Upper lobe of left lung (tissue), 6 donors: ENCODE measurements at regions not wholly inside any gene's neighbourhood (a gene's known extent, or its start where the extent isn't known, plus 50 kb on each side); places are given as distances from the start of the nearest gene placed in this dataset.
A peak's percentile ranks its signal among the peaks of the same experiment; 100 is the strongest.

Experiments used
- ATAC-seq, 2 donors: fragments of 200-7000 bp; cut with Tn5 transposase; one replicate each; pipeline ENCODE4 v1.9.1; 2022; ENCODE audit warnings: mild to moderate bottlenecking in 2 of 2, moderate library complexity in 2 of 2; ENCODE audit not compliant: low FRiP score in 2 of 2
- DNase-seq, 2 donors: peaks; one replicate each; pipeline ENCODE4 v3.0.0-alpha.2; 2019 to 2020
- H3K27ac ChIP-seq, 4 donors: fragments of 200-600 bp; sonication (generic); one replicate each; pipeline ENCODE4 v1.5.1; 2016 to 2019
- H3K27me3 ChIP-seq, 4 donors: fragments of 200-600 bp; sonication (generic); one replicate each; pipeline ENCODE4 v1.5.1; 2017 to 2019
- H3K36me3 ChIP-seq, 4 donors: fragments of 200-600 bp; sonication (generic); one replicate each; pipeline ENCODE4 v1.5.1; 2016 to 2019
- H3K4me1 ChIP-seq, 4 donors: fragments of 200-600 bp; sonication (generic); one replicate each; pipeline ENCODE4 v1.5.1; 2018 to 2019
- H3K4me3 ChIP-seq, 4 donors: fragments of 200-600 bp; sonication (generic); one replicate each; pipeline ENCODE4 v1.5.1; 2017 to 2019; ENCODE audit warnings: mild to moderate bottlenecking in 2 of 4, moderate library complexity in 1 of 4
- H3K9me3 ChIP-seq, 4 donors: fragments of 200-600 bp; sonication (generic); one replicate each; pipeline ENCODE4 v1.5.1; 2018 to 2019
- EP300 ChIP-seq, 4 donors: sonication (generic); formaldehyde crosslinking; IDR thresholded peaks; one replicate each; pipeline ENCODE4 v1.5.1; 2017; ENCODE audit warnings: antibody characterized with exemption in 4 of 4, control low read depth in 2 of 4
- POLR2A ChIP-seq, 4 donors: fragments of 450-650 bp; IDR thresholded peaks; one replicate each; pipeline ENCODE4 v1.5.1; 2016 to 2017; ENCODE audit warnings: antibody characterized with exemption in 4 of 4, mild to moderate bottlenecking in 2 of 4
- POLR2AphosphoS5 ChIP-seq, 2 donors: sonication (generic); formaldehyde crosslinking; IDR thresholded peaks; one replicate each; pipeline ENCODE4 v1.5.1; 2017; ENCODE audit warnings: antibody characterized with exemption in 2 of 2
- WGBS, 2 donors: methylation state at CpG; one replicate each; pipeline ENCODE4 v1.1.5; 2017 to 2018; 5-methylcytosine and 5-hydroxymethylcytosine counted together
- TF ChIP-seq, protein P1 (sequence below), 6 experiments: fragments of 450-650 bp in 4 of 6; fragments of 200-600 bp in 2 of 6; sonication (generic) in 2 of 6; IDR thresholded peaks; one replicate each; pipeline ENCODE4 v1.5.1; 2016 to 2019; ENCODE audit warnings: antibody characterized with exemption in 6 of 6
- donor health status: DM: no; HTN: no; CAD: no; lungs with moderate emphysema.
- donor health status: DM: no; HTN: yes; CAD: no; lungs with severe emphysema.

DNA sequence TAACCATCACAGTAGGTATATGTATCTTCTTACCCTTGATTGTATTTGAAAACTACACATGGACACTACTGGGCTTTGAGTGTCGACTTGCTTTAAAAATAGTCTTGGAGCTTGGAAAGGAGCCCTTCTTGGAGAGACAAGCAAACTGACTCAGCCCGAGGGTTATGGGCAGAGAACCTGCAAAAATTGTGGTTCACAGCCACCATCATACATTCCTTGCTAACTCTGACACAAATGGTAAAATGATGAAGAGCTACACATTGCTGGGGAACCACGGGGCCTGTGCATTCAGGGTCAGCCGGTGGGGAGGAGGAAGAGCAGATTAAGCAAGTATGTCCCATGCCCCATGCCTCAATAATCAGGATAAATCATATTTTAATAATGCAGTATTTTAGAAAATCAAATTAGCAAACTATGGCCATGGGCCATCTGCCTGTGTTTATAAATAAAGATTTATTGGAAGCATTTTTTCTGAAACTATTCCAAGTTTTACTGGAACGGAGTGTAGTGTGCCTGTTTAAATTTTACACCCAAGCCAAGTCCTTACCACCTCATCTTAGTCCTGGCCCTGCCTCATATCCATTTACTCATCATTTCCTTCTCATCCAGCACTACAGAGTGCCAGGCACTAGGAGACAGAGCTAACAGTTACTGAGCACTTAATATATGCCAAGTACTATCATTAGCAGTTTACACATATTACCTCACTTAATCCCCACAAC is 195.7 kb downstream of the PALM2AKAP2 start:
- no peak for DNase-seq
- Histone ChIP-seq H3K4me3 (no peak overlapping the region), H3K9me3 (no peaks in the 10 kb centered on the region), H3K27ac (no peak overlapping the region), H3K27me3 (no peaks in the 10 kb centered on the region), H3K36me3 (no peaks in the 10 kb centered on the region), H3K4me1 (no peaks in the 10 kb centered on the region)
- no peak for ATAC-seq
- TF ChIP-seq POLR2AphosphoS5 (IDR thresholded peaks at IDR 0.05) (no peak), EP300 (IDR thresholded peaks at IDR 0.05) (no peak), POLR2A (IDR thresholded peaks at IDR 0.05) (no peak)
- TF ChIP-seq, protein P1, sequence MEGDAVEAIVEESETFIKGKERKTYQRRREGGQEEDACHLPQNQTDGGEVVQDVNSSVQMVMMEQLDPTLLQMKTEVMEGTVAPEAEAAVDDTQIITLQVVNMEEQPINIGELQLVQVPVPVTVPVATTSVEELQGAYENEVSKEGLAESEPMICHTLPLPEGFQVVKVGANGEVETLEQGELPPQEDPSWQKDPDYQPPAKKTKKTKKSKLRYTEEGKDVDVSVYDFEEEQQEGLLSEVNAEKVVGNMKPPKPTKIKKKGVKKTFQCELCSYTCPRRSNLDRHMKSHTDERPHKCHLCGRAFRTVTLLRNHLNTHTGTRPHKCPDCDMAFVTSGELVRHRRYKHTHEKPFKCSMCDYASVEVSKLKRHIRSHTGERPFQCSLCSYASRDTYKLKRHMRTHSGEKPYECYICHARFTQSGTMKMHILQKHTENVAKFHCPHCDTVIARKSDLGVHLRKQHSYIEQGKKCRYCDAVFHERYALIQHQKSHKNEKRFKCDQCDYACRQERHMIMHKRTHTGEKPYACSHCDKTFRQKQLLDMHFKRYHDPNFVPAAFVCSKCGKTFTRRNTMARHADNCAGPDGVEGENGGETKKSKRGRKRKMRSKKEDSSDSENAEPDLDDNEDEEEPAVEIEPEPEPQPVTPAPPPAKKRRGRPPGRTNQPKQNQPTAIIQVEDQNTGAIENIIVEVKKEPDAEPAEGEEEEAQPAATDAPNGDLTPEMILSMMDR (IDR thresholded peaks at IDR 0.05) = no peak
- WGBS, 2 donors = 80 to 83% methylated on average over 5 of the region's 5 CpGs

DNA sequence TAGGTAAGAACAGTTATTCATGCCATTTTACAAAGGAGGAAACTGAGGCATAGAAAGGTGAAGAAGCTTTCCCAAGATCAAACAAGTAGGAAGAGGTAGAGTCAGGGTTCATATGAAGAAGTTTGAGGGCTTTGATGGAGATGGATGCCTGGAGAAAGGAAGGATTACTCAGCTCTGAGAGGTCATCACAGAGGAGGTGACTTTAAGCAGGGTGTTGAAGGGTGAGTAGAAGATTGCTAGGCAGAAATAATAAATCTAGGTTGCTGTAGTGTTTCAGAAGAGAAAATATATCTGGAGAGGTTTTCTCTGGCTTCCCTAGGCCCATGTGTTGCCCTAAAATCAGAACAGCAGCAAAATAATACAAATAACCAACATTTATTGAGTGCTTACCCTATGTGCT is 196.3 kb downstream of the PALM2AKAP2 start:
- Histone ChIP-seq H3K9me3 (no peaks in the 10 kb centered on the region), H3K27me3 (no peaks in the 10 kb centered on the region), H3K4me3 (no peak overlapping the region), H3K27ac (no peak overlapping the region), H3K4me1 (no peaks in the 10 kb centered on the region), H3K36me3 (no peaks in the 10 kb centered on the region)
- TF ChIP-seq POLR2A (IDR thresholded peaks at IDR 0.05) (no peak), EP300 (IDR thresholded peaks at IDR 0.05) (no peak), POLR2AphosphoS5 (IDR thresholded peaks at IDR 0.05) (no peak)
- TF ChIP-seq, protein P1 (IDR thresholded peaks at IDR 0.05) = no peak
- ATAC-seq (no peak), DNase-seq (no peak)

DNA sequence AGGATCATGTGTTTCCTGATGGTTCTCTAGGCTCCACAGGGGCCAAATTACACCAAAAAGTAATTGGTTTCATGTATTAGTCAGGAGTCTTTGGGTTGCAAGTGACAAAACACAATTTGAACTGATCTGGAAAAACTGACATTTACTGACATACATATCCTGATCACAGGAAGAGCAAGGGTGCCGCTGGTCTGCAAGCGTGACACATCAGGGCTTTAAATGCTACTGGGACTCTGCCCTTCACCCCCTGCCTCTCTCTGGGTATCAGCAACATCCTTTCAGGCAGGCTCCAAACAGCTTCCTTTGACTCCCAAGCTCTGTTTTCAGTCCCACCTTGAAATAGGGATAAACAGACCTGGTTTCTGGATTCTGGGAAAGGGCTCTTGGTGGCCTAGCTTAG is 197.5 kb downstream of the PALM2AKAP2 start:
- Histone ChIP-seq H3K36me3 (no peaks in the 10 kb centered on the region), H3K27ac (no peak overlapping the region), H3K27me3 (no peaks in the 10 kb centered on the region), H3K9me3 (no peaks in the 10 kb centered on the region), H3K4me3 (no peak overlapping the region), H3K4me1 (no peaks in the 10 kb centered on the region)
- 85 to 93% methylated on average over 2 of the region's 2 CpGs for WGBS, 2 donors
- DNase-seq (no peak), ATAC-seq (no peak)
- TF ChIP-seq POLR2AphosphoS5 (IDR thresholded peaks at IDR 0.05) (no peak), POLR2A (IDR thresholded peaks at IDR 0.05) (no peak), EP300 (IDR thresholded peaks at IDR 0.05) (no peak)
- TF ChIP-seq, protein P1 (IDR thresholded peaks at IDR 0.05) = no peak

DNA sequence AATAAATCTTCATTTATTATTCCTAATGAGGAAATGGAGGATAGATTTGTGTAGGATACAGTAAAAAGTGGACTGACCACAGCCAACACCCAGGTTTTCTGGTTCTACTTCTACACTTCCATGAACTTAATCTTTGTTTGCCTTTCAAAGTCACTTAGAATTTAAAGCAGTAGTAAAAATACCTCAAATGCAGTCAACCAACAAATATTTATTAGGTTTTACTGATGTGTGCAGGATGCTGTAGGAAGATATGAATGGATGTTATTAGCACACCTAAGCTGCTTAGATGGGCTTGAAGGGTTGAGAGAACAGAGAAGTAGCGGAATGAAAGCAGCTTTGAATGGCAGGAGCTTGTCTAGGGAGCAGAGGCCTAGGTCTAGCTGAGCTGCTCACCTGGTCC is 201.1 kb downstream of the PALM2AKAP2 start:
- Histone ChIP-seq H3K9me3 (no peaks in the 10 kb centered on the region), H3K27me3 (no peaks in the 10 kb centered on the region), H3K4me1 (no peaks in the 10 kb centered on the region), H3K4me3 (no peak overlapping the region), H3K36me3 (no peaks in the 10 kb centered on the region), H3K27ac (no peak overlapping the region)
- DNase-seq (no peak), ATAC-seq (no peak)
- TF ChIP-seq POLR2A (IDR thresholded peaks at IDR 0.05) = no peak
- TF ChIP-seq POLR2AphosphoS5 (IDR thresholded peaks at IDR 0.05) = no peak
- WGBS, 2 donors = 63 to 79% methylated on average over 1 of the region's 1 CpG

DNA sequence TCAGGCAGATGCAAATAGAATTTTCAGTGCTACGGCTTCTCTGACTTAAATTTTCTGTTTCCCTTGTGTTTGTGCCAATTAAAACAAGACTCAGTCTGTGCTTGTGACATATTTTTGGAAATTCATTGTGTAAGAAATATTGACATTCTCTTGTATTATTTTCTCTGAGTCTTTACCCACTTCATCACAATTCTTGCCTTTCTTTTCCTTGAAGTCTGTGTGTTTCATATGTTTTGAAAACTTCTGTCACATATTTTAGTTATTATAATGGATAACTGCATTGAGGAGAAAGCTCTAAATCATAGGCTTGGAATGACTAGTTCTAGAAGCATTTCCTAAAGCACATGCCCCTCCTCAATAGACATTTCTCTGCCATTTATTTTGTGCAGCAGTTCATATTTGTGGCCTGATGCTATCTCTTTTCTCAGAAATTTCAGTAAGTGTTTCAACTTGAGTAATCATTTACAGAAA is 206.6 kb downstream of the PALM2AKAP2 start:
- Histone ChIP-seq H3K27ac (peak overlapping the region in 1 of 4 donors; percentile 27), H3K36me3 (no peaks in the 10 kb centered on the region), H3K4me3 (no peak overlapping the region), H3K9me3 (no peaks in the 10 kb centered on the region), H3K4me1 (peaks cover 0 to 3% (median 0%) of the 10 kb centered on the region in 4 donors), H3K27me3 (no peaks in the 10 kb centered on the region)
- WGBS, 2 donors = 45 to 52% methylated on average over 1 of the region's 1 CpG
- no peak for DNase-seq
- TF ChIP-seq POLR2A (IDR thresholded peaks at IDR 0.05) (no peak), POLR2AphosphoS5 (IDR thresholded peaks at IDR 0.05) (peak in 1 of 2 donors; percentile 16)
- ATAC-seq = peak in 1 of 2 donors; percentile 73

DNA sequence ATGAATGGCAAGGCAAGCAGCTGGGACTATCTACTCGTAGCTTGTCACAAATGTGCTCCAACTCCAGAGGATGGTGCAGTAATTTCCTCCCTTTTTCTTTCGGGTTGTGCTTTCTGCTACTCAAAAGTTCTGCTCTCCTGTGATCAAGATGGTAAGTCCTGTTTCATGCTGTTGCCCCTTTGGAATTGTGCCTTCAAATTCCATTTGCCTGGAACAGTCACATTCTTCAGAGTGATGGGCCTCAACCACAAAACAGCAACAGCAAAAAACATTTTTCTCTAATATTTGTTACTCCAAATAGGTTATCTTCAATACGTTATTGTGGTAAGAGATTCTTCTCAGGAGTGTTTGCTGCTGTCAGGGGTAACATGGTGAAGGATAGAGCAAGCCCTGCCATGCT is 209.3 kb downstream of the PALM2AKAP2 start:
- Histone ChIP-seq H3K36me3 (no peaks in the 10 kb centered on the region), H3K27ac (no peak overlapping the region), H3K4me1 (peaks cover 0 to 3% (median 0%) of the 10 kb centered on the region in 4 donors), H3K9me3 (no peaks in the 10 kb centered on the region), H3K4me3 (no peak overlapping the region), H3K27me3 (no peaks in the 10 kb centered on the region)
- DNase-seq = no peak
- WGBS, 2 donors = 79 to 80% methylated on average over 3 of the region's 3 CpGs
- no peak for ATAC-seq
- no peak for TF ChIP-seq POLR2A (IDR thresholded peaks at IDR 0.05)
- no peak for TF ChIP-seq POLR2AphosphoS5 (IDR thresholded peaks at IDR 0.05)
- no peak for TF ChIP-seq EP300 (IDR thresholded peaks at IDR 0.05)
- TF ChIP-seq, protein P1 (IDR thresholded peaks at IDR 0.05) = no peak
